ENCODE measurements at regions not wholly inside any gene's neighbourhood (a gene's known extent, or its start where the extent isn't known, plus 50 kb on each side); places are given as distances from the start of the nearest gene placed in this dataset.

DNA sequence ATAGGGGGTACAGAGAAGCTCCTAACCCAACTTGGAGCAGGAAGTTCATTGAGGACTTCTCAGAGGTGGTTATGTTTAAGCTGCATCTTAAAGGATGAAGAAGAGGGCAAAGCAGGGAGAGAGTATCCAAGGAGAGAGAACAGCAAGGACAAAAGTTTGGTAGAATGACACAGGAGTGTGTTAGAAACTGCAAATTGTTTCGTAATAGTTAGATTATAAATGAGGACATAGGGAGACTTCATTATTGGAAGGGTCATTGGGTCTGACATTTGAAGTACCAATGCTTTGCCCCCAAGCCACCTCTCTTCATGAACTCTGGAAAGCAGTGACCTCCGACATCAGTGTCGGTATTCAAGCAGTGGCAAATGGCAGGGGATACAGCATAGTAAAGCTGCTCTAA lies 209.6 kb upstream of the JUN start:
- TF ChIP-seq, protein P1, sequence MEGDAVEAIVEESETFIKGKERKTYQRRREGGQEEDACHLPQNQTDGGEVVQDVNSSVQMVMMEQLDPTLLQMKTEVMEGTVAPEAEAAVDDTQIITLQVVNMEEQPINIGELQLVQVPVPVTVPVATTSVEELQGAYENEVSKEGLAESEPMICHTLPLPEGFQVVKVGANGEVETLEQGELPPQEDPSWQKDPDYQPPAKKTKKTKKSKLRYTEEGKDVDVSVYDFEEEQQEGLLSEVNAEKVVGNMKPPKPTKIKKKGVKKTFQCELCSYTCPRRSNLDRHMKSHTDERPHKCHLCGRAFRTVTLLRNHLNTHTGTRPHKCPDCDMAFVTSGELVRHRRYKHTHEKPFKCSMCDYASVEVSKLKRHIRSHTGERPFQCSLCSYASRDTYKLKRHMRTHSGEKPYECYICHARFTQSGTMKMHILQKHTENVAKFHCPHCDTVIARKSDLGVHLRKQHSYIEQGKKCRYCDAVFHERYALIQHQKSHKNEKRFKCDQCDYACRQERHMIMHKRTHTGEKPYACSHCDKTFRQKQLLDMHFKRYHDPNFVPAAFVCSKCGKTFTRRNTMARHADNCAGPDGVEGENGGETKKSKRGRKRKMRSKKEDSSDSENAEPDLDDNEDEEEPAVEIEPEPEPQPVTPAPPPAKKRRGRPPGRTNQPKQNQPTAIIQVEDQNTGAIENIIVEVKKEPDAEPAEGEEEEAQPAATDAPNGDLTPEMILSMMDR (IDR thresholded peaks at IDR 0.05): no peak
- no peaks in the 10 kb centered on the region for H3K36me3 Mint-ChIP-seq (ENCODE audit: low read depth)
- no peaks in the 10 kb centered on the region for H3K9me3 Mint-ChIP-seq
- no peak overlapping the region for H3K4me3 Mint-ChIP-seq
- H3K27ac Mint-ChIP-seq: no peak overlapping the region
- no peaks in the 10 kb centered on the region for H3K4me1 Mint-ChIP-seq (ENCODE audit: low read depth)
- H3K27me3 Mint-ChIP-seq (ENCODE audit: insufficient read depth): no peaks in the 10 kb centered on the region
- no peak for DNase-seq

DNA sequence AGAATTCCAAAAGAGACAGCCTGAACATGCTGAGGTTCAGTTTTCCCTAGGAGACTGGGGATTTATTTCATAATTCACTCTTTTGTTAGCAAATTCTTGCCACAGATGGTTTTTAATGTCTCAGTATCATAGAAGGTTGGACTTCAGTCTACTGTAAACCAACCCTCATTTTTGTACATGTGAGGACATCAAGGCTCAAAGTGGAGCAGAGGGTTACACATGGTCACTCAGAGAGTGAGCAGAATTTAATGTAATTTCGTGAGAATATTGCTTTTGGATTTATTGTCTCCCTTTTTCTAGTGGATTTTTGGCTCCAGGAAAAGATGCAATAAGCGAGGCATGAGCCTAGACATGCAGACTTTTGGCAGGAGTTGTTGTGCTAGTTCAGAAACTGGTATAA lies 210.8 kb upstream of the JUN start:
- no peaks in the 10 kb centered on the region for H3K4me1 Mint-ChIP-seq (ENCODE audit: low read depth)
- no peak for DNase-seq
- H3K27me3 Mint-ChIP-seq (ENCODE audit: insufficient read depth): no peaks in the 10 kb centered on the region
- H3K27ac Mint-ChIP-seq: no peak overlapping the region
- no peak overlapping the region for H3K4me3 Mint-ChIP-seq
- TF ChIP-seq, protein P1 (IDR thresholded peaks at IDR 0.05): no peak
- no peaks in the 10 kb centered on the region for H3K9me3 Mint-ChIP-seq
- no peaks in the 10 kb centered on the region for H3K36me3 Mint-ChIP-seq (ENCODE audit: low read depth)

DNA sequence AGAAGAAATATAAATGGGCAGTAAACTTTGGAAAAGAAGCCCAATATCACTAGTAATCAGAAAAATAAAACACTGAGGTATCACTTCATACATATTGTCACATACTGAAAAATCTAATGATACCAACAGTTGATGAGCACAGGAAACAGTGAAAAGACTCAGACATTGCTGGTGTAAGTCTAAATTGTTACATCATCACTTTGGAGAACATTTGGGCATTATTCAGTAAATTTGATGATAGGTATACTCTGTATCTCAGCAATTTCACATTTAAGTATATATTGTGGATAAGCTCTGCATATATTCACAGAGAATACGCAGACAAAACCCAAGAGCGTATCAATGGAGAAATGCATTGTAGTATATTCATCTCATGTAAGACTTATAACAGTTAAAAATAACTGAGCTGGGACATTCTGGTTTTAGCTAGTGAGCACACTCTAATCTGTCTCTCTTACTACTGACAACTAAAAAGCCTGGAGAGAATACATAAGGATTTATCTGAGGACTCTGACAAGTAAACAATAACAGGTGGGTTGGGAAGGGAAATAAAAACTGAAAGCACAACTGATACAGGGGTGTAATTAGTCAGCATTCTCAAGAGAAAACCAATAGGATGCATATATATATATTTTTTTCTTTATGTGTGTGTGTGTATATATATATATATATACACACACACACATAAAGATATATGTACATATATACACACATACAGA lies 212.7 kb upstream of the JUN start:
- H3K9me3 Mint-ChIP-seq: no peaks in the 10 kb centered on the region
- H3K27ac Mint-ChIP-seq: no peak overlapping the region
- no peak for DNase-seq
- no peaks in the 10 kb centered on the region for H3K4me1 Mint-ChIP-seq (ENCODE audit: low read depth)
- no peaks in the 10 kb centered on the region; the same call in 1 of the 2 replicates for H3K27me3 Mint-ChIP-seq (ENCODE audit: insufficient read depth)
- TF ChIP-seq, protein P1 (IDR thresholded peaks at IDR 0.05): no peak
- H3K36me3 Mint-ChIP-seq (ENCODE audit: low read depth): no peaks in the 10 kb centered on the region
- H3K4me3 Mint-ChIP-seq: no peak overlapping the region

DNA sequence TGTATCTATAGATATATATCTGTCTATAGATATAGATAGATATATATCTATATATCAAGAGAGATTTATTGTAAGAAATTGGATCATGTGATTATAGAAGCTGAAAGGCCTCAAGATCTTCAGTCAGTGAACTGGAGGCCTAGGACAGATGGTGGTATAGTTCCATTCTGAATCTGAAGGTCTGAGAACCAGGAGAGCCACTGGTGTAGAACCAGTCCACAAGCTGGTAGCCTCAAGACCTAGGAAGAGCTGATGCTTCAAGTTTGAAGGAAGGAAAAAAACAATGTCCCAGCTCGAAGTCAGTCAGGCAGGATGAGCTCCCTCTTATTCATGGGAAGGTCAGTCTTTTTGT lies 213.2 kb upstream of the JUN start:
- no peaks in the 10 kb centered on the region for H3K36me3 Mint-ChIP-seq (ENCODE audit: low read depth)
- H3K4me1 Mint-ChIP-seq (ENCODE audit: low read depth): no peaks in the 10 kb centered on the region
- no peaks in the 10 kb centered on the region for H3K9me3 Mint-ChIP-seq
- no peak for DNase-seq
- no peaks in the 10 kb centered on the region; the same call in 1 of the 2 replicates for H3K27me3 Mint-ChIP-seq (ENCODE audit: insufficient read depth)
- TF ChIP-seq, protein P1 (IDR thresholded peaks at IDR 0.05): no peak
- no peak overlapping the region for H3K4me3 Mint-ChIP-seq
- no peak overlapping the region for H3K27ac Mint-ChIP-seq

DNA sequence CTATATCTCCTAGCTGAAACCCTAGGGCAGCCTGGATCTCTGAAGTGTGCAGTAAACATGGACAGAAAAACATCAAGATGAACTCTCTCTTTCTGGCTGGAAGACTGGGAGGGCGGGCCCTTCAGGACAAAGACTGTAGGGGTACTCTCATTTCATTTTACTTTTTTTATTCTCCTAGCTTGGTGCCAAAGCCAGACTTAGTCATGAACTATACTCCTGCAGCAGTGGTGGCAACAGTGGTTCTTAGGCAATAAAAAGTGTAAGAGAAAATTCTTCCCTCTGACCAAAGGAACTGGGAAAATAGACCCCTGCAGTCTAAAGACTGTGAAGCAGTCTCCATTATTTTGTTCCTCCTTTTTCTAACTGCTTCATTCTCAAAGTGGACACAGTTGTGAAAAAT lies 213.8 kb upstream of the JUN start:
- H3K27me3 Mint-ChIP-seq (ENCODE audit: insufficient read depth): no peaks in the 10 kb centered on the region; the same call in 1 of the 2 replicates

More for the DNA sequence above, 213.8 kb upstream of the JUN start:
- no peak for DNase-seq
- Mint-ChIP-seq H3K9me3 (no peaks in the 10 kb centered on the region), H3K4me1 (ENCODE audit: low read depth) (no peaks in the 10 kb centered on the region), H3K27ac (no peak overlapping the region), H3K4me3 (no peak overlapping the region), H3K36me3 (ENCODE audit: low read depth) (no peaks in the 10 kb centered on the region)
- TF ChIP-seq, protein P1 (IDR thresholded peaks at IDR 0.05): no peak

Data from HFFc6 (cell line).